ENCODE measurements at regions not wholly inside any gene's neighbourhood (a gene's known extent, or its start where the extent isn't known, plus 50 kb on each side); places are given as distances from the start of the nearest gene placed in this dataset.

- no peak for DNase-seq
Observed at GRCh38 chr6:15712797-15713196, 50.0 kb upstream of the DTNBP1 start.

Data from activated CD4-positive, alpha-beta T cell treated with anti-CD3 and anti-CD28 coated beads, Interleukin-2, amount 50 U/mL, for 48 hours (primary cell).